ENCODE measurements at regions not wholly inside any gene's neighbourhood (a gene's known extent, or its start where the extent isn't known, plus 50 kb on each side); places are given as distances from the start of the nearest gene placed in this dataset.

DNA sequence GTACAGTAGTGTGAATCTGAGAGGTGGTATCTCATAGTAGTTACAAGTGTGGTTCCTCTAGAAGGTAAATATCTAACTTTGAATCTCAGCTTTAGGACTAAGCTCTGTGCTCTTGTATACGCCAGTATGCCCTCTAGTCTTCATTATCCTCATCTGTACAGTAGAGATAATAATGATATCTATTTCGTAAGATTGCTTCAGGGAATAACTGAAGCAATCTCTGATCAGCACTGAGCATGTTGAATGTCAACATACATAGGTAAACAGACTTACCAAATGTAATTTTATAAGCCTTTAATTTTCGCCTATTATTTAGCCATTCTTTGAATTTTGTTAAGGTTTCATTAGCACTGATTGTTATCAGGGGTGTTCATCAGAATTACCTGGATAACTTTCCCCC lies 175.2 kb upstream of the ANKRD50 start:
- H4K8ac ChIP-seq (ENCODE audit: low read depth in 2 of 2, low read length in 2 of 2): no peak overlapping the region
- H2AK9ac ChIP-seq (replicated peaks; ENCODE audit: low read depth, low read length, poor library complexity): no peak overlapping the region
- no peak overlapping the region for H2BK5ac ChIP-seq (ENCODE audit: low read depth, low read length, poor library complexity, severe bottlenecking)
- in situ Hi-C loops (cut with MboI; ENCODE audit: low sequenced_read_pairs): no loop called here
- H3K18ac ChIP-seq (ENCODE audit: low read depth, low read length): no peak overlapping the region
- WGBS, 2 experiments (ENCODE audit: extremely low coverage in 2 of 2, insufficient read length in 1 of 2): no CpG with 5 or more reads among the region's 3 CpGs
- H2BK120ac ChIP-seq (ENCODE audit: low read depth, low read length): no peak overlapping the region
- H2AFZ ChIP-seq (replicated peaks; ENCODE audit: low read length, poor library complexity): no peak overlapping the region
- DNase-seq (no peak), ATAC-seq (ENCODE audit: low read depth) (no peak)
- no peak overlapping the region for H3K9ac ChIP-seq (ENCODE audit: low read depth, low read length)
- BruUV-seq (replicated peaks): no TSS peak
- H2BK20ac ChIP-seq (ENCODE audit: low read depth, low read length): no peak overlapping the region
- H4K91ac ChIP-seq (ENCODE audit: insufficient read depth, low read depth, low read length): no peak overlapping the region
- H3K4me2 ChIP-seq (ENCODE audit: low read depth, low read length): no peak overlapping the region
- no peaks in the 10 kb centered on the region for H3K9me1 ChIP-seq (ENCODE audit: insufficient read depth, low read length)
- no peak overlapping the region for H3K4ac ChIP-seq (ENCODE audit: low read depth, low read length)
- H2AK5ac ChIP-seq (ENCODE audit: low read depth, low read length): no peak overlapping the region
- dilution Hi-C loops (cut with HindIII; ENCODE audit: low sequenced_read_pairs, unreplicated experiment): no loop called here
- H3K56ac ChIP-seq (ENCODE audit: extremely low read depth, insufficient read depth, low read length): no peak overlapping the region
- intact Hi-C loops (cut with micrococcal nuclease): no loop called here
- H3K79me1 ChIP-seq (ENCODE audit: low read depth in 1 of 2, low read length in 2 of 2): no peaks in the 10 kb centered on the region
- H3K27ac ChIP-seq (ENCODE audit: insufficient read depth, low read length): no peak overlapping the region
- H3K36me3 ChIP-seq (ENCODE audit: control insufficient read depth, insufficient read depth, low read length): no peaks in the 10 kb centered on the region
- H2BK15ac ChIP-seq (ENCODE audit: low read depth, low read length): no peak overlapping the region
- POLR2A ChIA-PET (ENCODE audit: unreplicated experiment): no interaction called here
- CTCF ChIA-PET: no interaction called here
- H3K4me3 ChIP-seq (ENCODE audit: insufficient read depth, low read depth, low read length): no peak overlapping the region
- 0 out of 2 replicates have a peak, but pooled peaks cover 2% of the 10 kb centered on the region for H3K4me1 ChIP-seq (ENCODE audit: control insufficient read depth, insufficient read depth, low read length)
- TF ChIP-seq MAFK (IDR thresholded peaks at IDR 0.05; ENCODE audit: low read depth, low read length) (no peak), RFX5 (IDR thresholded peaks at IDR 0.05; ENCODE audit: low read depth, low read length) (no peak), RAD21 (IDR thresholded peaks at IDR 0.05; ENCODE audit: low read length) (no peak), CHD1 (IDR thresholded peaks at IDR 0.05; ENCODE audit: low read depth, low read length) (no peak), FOS (IDR thresholded peaks at IDR 0.05; ENCODE audit: low read depth, low read length) (no peak), MAZ (IDR thresholded peaks at IDR 0.05; ENCODE audit: borderline replicate concordance, low read depth, low read length) (no peak), MXI1 (IDR thresholded peaks at IDR 0.05; ENCODE audit: borderline replicate concordance, low read depth, low read length) (no peak), CEBPB (IDR thresholded peaks at IDR 0.05; ENCODE audit: low read depth, low read length) (no peak), RCOR1 (IDR thresholded peaks at IDR 0.05; ENCODE audit: insufficient replicate concordance, low read length) (no peak), POLR2A (IDR thresholded peaks at IDR 0.05; ENCODE audit: low read depth, low read length) (no peak), NFE2L2 (IDR thresholded peaks at IDR 0.05; ENCODE audit: low read depth, low read length) (no peak), SMC3 (IDR thresholded peaks at IDR 0.05; ENCODE audit: low read depth, low read length) (no peak), BHLHE40 (IDR thresholded peaks at IDR 0.05; ENCODE audit: low read depth, low read length) (no peak)
- TF ChIP-seq, protein P1, sequence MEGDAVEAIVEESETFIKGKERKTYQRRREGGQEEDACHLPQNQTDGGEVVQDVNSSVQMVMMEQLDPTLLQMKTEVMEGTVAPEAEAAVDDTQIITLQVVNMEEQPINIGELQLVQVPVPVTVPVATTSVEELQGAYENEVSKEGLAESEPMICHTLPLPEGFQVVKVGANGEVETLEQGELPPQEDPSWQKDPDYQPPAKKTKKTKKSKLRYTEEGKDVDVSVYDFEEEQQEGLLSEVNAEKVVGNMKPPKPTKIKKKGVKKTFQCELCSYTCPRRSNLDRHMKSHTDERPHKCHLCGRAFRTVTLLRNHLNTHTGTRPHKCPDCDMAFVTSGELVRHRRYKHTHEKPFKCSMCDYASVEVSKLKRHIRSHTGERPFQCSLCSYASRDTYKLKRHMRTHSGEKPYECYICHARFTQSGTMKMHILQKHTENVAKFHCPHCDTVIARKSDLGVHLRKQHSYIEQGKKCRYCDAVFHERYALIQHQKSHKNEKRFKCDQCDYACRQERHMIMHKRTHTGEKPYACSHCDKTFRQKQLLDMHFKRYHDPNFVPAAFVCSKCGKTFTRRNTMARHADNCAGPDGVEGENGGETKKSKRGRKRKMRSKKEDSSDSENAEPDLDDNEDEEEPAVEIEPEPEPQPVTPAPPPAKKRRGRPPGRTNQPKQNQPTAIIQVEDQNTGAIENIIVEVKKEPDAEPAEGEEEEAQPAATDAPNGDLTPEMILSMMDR (conservative IDR thresholded peaks at IDR 0.05; ENCODE audit: low read depth, low read length): no peak
- TF ChIP-seq, protein P2, sequence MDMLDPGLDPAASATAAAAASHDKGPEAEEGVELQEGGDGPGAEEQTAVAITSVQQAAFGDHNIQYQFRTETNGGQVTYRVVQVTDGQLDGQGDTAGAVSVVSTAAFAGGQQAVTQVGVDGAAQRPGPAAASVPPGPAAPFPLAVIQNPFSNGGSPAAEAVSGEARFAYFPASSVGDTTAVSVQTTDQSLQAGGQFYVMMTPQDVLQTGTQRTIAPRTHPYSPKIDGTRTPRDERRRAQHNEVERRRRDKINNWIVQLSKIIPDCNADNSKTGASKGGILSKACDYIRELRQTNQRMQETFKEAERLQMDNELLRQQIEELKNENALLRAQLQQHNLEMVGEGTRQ (IDR thresholded peaks at IDR 0.05; ENCODE audit: low read depth, low read length): no peak
- TF ChIP-seq, protein P3, sequence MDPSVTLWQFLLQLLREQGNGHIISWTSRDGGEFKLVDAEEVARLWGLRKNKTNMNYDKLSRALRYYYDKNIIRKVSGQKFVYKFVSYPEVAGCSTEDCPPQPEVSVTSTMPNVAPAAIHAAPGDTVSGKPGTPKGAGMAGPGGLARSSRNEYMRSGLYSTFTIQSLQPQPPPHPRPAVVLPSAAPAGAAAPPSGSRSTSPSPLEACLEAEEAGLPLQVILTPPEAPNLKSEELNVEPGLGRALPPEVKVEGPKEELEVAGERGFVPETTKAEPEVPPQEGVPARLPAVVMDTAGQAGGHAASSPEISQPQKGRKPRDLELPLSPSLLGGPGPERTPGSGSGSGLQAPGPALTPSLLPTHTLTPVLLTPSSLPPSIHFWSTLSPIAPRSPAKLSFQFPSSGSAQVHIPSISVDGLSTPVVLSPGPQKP (IDR thresholded peaks at IDR 0.05; ENCODE audit: borderline replicate concordance, low read depth, low read length): no peak
- no peak overlapping the region for H4K5ac ChIP-seq (ENCODE audit: low read depth, low read length)
- no peak overlapping the region for H3K14ac ChIP-seq (replicated peaks; ENCODE audit: low read depth, low read length)
- H3K27me3 ChIP-seq (ENCODE audit: control insufficient read depth, insufficient read depth, low read length): no peaks in the 10 kb centered on the region
- H3K23ac ChIP-seq (ENCODE audit: low read depth, low read length): no peak overlapping the region
- no peaks in the 10 kb centered on the region for H4K20me1 ChIP-seq (ENCODE audit: insufficient read depth, low read length)
- H3K9me3 ChIP-seq (ENCODE audit: control insufficient read depth, insufficient read depth, low read length): no peaks in the 10 kb centered on the region

Data from IMR-90 (cell line).